ENCODE measurements at regions not wholly inside any gene's neighbourhood (a gene's known extent, or its start where the extent isn't known, plus 50 kb on each side); places are given as distances from the start of the nearest gene placed in this dataset.
"Not testable (repeated sequence)": the region's sequence is repeated elsewhere in the genome, so short reads cannot be mapped to it uniquely, and the experiment has no call there.

GRCh38 chr16:29132869-29133268 is 148.0 kb downstream of the LAT start:
- not testable (repeated sequence) for DNase-seq (ENCODE audit: low read depth in 2 of 2)

- not testable (repeated sequence) for DNase-seq (ENCODE audit: low read depth in 2 of 2)
Measured at GRCh38 chr16:29132444-29132843, 147.6 kb downstream of the LAT start.

DNA sequence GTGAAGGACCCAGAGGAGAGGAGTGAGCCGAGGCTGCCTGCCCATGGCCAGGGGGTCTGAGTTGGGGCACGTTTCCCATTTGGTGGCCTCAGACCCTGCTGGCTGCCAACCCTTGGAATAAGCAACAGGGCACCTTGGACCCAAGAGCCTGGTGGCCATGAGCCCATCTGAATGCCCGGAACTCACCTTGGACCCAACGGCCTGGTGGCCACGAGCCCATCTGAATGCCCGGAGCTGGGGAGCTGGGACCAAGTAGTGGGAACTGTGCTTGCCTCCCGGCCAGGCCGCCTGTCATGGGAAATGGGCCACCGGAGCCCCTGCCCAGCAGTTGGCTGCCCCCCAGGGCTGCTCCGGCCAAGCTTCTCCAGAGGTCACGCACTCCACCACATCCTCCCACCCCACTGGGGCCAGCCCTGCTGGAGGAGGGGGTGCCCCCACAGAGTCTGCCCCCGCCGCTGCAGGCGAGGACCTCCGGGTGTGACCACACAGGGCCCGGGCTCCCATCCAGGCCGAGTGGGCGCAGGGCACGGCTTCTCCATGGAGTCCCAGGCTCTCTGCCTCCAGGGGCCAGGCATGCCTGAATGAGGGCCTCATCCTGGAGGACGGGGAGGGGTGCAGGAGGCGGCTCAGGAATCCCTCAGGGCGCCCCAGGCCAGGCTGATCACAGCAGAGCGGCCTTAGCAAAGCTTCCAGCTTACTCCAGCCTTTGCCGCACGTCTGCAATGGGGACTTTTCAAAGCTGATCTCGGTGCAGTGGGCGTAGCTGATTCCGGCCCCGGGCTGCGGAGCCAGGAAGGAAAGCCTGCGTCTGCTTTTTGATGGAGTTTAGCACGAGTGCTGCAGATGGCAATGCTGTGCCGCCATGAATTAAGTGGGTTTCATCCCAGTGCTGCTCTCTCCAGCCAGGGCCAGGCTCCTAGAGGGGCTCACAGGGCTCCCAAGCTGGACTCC is 146.3 kb downstream of the LAT start:
- not testable (repeated sequence) for DNase-seq (ENCODE audit: low read depth in 2 of 2)

DNA sequence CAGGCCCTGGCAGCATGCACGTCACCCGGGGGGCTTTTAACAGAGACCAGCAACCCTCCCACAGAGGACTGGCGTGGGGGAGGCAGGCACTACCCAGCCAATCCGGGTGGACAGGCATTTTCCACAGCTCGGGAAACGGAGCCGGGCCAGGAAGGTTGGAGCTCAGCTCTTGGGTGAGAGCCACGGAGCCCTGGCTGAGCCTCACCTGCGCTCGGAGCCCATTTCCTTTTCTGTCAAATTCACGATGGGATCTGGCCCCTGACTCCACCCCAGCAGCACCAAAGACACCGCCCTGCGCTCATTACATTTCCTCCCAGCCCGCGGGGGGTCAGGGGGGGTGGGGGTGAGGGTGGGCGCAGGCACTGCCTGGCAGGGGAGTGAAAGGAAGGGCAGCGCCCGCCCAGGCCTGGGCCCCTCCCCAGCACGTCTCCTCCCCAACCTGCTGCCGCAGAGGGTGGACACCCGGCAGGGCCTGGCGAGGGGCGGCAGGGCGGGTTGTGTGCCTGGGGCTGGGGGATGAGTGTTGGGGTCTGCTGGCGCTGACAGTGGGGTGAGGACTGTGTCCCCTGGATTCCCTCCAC is 145.4 kb downstream of the LAT start:
- not testable (repeated sequence) for DNase-seq (ENCODE audit: low read depth in 2 of 2)

- DNase-seq (ENCODE audit: low read depth in 2 of 2): not testable (repeated sequence)
Measured at GRCh38 chr16:29129458-29130038, 144.7 kb downstream of the LAT start.

- DNase-seq (ENCODE audit: low read depth in 2 of 2): not testable (repeated sequence)
Measured at GRCh38 chr16:29128732-29129457, 144.0 kb downstream of the LAT start.

DNA sequence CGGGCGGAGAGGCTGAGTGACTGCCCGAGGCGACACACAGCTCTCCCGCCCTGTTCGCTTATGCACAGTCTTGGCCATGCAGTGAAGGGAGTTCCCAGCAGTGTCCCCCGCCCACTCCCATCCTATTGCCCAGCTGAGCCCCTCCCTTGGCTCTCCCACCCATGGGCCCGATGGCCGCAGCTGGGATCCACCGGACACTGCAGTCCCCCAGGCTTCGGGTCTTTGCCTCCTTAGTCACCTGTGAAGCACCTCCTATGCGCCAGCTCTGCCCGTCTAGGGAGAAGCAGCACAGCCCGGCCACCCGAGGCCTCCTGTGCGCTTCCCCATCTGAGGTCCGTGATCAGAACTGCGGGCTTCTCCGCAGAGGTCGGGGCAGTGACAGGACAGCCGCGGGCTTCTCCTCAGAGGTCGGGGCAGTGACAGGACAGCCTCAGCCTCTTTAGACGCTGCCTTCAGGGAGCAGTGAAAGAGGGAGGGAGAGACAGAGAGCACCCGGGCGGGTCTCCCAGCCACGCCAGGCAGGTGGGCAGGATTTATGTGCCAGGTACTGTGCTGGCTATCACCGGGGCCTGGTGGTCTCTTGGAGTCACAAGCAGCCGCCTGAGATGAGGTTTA is 143.1 kb downstream of the LAT start:
- not testable (repeated sequence) for DNase-seq (ENCODE audit: low read depth in 2 of 2)

GRCh38 chr16:29126616-29127015 is 141.8 kb downstream of the LAT start:
- DNase-seq (ENCODE audit: low read depth in 2 of 2): no peak

DNA sequence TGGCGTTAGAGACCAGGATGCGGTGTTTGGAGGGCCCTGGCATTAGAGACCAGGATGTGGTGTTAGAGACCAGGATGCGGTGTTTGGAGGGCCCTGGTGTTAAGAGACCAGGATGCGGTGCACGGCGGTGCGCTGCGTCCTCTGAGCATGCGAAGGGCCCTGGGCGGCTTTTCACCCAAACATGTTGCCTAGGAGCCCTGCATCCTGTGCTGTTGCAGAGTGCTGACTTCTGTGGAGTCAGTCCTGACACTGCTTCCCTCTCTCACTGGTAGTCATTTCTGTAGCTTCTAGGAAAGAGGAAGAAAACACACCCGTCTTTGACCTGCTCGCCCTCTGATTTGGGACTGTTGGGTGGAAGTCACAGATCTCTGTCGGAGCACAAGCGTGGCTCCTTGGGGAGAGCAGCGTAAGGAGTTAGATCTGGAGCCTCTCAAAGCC is 141.2 kb downstream of the LAT start:
- no peak for DNase-seq (ENCODE audit: low read depth in 2 of 2)

DNA sequence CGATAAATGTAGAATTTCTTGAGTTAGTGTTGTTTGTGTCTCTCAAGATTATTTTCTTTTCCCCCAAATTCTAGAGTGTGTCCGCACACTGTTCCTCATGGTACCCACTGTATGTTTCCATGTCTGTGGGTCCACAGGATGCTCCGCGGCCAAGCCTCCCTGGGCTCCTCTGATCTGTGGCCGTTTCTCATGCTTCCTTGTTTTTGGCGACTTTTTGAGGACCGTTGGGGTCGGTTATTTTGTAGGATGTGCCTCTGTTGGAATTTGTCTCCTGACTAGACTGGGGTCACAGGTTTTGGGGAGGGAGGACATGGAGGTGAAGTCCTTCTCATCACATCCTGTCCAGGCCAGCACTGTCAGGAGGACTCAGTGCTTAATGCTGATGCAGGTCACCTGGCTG is 140.0 kb downstream of the LAT start:
- DNase-seq (ENCODE audit: low read depth in 2 of 2): no peak

DNA sequence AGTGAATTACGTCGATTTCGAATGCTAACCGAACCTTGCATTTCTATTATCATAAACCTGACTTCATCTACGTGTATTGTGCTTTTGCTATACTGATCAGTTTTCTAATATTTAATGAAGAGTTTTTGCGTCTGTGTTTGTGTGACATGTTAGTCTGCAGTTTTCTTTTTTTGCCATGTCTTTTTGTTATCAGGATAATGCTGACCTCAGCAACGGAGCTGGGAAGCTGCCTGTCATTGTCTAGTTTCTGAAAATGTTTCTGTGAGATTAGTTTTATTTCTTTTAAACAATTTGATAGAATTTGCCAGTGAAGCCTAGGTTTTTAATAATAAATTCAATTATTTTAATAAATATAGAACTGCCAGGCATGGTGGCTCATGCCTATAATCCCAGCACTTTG is 139.3 kb downstream of the LAT start:
- not testable (repeated sequence) for DNase-seq (ENCODE audit: low read depth in 2 of 2)

- not testable (repeated sequence) for DNase-seq (ENCODE audit: low read depth in 2 of 2)
Measured at GRCh38 chr16:29120680-29121079, 135.8 kb downstream of the LAT start.

DNA sequence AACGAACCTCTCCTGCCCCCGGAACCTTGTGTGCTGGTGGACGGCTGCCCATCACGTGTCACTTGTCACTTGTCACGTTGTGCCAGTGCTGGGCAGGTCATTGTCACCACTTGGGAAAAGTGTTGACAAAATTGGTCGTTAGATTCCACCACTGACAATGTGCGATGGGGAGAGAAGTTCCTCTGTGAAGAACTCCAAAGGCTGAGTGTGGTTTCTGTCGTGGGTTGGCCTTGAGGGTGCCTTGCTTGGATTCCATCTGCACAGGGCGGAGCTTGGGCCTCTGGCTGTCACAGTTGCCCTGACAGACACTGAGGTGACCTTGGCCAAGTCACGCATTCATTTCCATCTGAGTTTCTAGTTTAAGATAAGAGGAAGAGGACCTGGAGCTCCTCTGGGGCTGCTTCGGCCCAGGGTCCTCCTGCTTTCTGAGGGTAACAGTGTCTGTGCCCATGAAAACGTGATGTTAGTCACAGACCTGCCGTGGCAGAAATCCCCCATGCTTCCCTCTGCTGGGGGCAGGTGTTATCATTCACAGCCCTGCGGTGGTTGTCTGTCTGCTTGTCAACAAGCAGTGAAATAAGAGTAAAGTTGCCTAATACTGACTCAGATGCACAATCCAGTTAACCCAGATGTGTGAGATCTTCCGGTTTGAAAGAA is 133.6 kb downstream of the LAT start:
- DNase-seq (ENCODE audit: low read depth in 2 of 2): not testable (repeated sequence)

DNA sequence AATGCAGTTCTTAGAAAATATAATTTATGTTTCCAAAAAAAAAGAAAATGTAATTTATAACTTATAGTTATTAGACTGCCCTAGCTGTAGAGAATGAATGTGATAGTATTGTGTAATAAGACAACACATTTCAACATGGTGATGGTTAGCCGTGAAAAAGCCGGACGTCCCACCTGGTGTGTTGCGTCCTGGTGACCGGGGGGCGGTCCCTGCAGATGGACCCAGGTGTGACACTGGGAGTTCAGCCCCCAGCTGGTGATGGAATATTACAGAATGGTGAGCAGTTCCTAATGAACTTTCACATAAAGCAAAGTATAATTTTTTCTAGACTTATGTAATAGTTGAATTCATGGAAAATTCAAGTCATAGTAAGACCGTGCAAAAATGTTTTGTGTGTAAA is 132.8 kb downstream of the LAT start:
- DNase-seq (ENCODE audit: low read depth in 2 of 2): no peak

- no peak for DNase-seq (ENCODE audit: low read depth in 2 of 2)
Measured at GRCh38 chr16:29116980-29117379, 132.1 kb downstream of the LAT start.

DNA sequence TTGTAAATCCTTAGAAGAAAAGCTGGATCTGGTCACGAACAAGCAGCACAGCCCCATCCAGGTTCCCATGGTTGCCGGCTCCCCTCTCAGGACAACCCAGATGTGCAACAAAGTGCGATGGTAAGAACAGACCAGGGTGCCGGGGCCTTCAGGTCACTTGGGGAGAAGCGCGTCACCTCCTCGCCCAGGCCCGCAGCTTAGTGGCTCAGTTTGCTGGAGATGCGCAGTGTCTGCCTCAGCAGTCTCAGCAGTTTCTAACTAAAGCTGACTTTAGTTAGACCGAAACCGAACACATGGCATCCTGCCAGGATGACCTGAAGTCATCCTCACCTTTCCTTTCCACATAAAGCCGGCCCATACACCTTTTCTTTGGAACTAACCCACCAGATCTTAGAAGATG is 131.4 kb downstream of the LAT start:
- not testable (repeated sequence) for DNase-seq (ENCODE audit: low read depth in 2 of 2)

DNA sequence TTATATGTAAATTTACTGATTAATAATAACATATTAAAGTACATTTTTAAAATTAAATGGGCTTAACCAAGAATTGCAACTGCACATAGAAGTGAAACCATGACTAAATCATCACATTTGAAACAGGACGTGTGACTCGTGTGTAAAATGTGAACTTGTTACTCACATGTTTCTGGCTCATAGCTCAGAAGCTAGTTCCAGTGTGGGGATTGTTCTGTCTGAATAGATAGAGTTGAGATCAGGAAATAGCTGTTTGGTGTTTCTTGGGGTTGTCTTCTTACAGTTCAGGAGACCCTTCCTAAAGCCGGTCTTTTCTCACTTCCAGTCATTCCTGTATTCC is 130.9 kb downstream of the LAT start:
- not testable (repeated sequence) for DNase-seq (ENCODE audit: low read depth in 2 of 2)

DNA sequence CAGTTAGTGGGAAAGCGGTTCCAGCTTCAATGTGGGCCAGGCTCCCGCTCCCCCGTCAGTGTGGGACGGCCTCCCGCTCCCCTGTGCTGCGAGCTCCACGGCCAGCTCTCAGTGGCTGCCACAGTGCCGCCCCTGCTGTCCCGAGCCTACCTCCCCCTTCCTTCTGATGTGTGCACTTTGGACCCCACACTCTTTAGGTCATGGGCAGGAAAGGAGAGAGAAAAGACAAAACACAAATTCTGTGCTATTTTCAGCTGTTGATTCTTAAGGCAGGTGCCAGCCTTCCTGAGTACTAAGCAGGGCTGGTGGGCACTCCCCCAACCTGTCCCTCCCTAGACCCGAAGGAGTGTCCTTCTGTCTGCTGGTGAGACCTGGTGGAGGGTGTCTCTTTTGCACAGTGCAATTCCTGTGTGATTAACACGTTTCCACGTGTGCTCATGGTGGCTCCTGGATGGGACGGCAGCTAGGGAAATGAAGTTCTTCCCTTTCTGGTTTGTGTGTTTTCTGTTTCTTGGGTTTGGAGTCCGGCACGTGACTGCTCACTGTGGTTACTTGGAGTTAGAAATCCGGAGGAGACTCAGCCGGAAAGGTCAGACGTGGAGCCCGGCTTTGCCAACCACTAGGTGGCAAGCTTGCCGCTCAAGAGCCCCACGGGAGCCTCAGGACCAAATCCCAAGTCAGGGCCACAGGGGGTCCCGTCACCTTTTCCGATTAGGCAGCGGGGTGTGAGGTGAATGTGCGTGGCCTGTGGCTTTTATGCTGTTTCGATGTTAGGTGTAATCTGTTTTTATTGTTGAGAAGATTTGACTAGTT is 130.3 kb downstream of the LAT start:
- DNase-seq (ENCODE audit: low read depth in 2 of 2): peak in 1 of 2 donors; percentile 34

DNA sequence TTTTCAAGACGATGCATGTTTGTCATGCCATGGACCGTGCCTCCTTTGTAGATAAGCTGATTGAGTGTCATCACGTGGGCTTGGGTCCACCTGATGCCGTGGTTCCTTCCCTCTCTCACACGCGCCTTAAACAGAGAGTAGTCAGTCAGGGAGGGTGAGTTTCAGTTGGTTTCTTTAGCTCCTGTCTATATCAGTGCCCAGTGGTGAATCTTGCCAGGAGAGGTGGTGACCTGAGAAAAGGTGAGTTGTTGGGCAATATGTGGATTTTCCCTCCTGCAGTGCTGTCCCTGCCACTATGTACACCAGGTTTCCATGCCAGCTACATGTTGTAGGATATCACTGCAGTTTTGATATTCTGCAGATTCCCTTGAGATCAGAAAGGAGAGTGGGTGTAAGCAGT is 129.7 kb downstream of the LAT start:
- DNase-seq (ENCODE audit: low read depth in 2 of 2): no peak

DNA sequence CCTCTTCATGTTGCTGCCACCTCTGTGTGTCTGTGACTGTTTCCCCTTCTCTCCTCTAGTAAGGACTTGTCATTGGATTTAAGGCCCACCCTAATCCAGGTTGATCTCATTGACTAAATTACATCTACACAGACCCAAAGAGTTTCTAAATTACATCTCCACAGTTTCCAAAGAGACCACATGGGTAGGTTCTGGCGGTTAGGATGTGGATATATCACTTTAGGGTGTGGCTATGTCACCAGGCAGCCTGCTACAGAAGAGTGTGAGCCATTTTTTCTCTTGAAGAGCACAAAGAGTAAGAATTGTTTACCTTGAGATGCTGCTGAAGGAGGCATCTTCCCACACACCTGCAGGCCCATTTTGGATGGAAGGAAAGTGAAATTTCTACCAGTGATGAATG is 128.6 kb downstream of the LAT start:
- not testable (repeated sequence) for DNase-seq (ENCODE audit: low read depth in 2 of 2)

Data from stimulated activated CD4-positive, alpha-beta T cell treated with anti-CD3 and anti-CD28 coated beads, Interleukin-4, amount 100 ng/mL, for 48 hours (primary cell).